HG02973 (cell line): ENCODE measurements at regions not wholly inside any gene's neighbourhood (a gene's known extent, or its start where the extent isn't known, plus 50 kb on each side); places are given as distances from the start of the nearest gene placed in this dataset.

Experiments
- ATAC-seq: cut with Tn5 transposase; IDR thresholded peaks from one replicate; pipeline ENCODE4 v1.9.1; 2021; ENCODE audit warnings: moderate library complexity; ENCODE audit not compliant: unreplicated experiment

- ATAC-seq, result no peak
These were observed 167.1 kb downstream of the ZBTB18 start for GRCh38 chr1:244218220-244218619.

- ATAC-seq, result no peak
These were observed 168.1 kb downstream of the ZBTB18 start for GRCh38 chr1:244219149-244219548.

GRCh38 chr1:244219802-244220201 lies 168.7 kb downstream of the ZBTB18 start:
- ATAC-seq, result no peak

GRCh38 chr1:244220410-244220809 lies 169.3 kb downstream of the ZBTB18 start:
- no peak for ATAC-seq

- no peak for ATAC-seq
These were observed 170.9 kb downstream of the ZBTB18 start for GRCh38 chr1:244221991-244222390.

GRCh38 chr1:244224487-244225430 lies 173.7 kb downstream of the ZBTB18 start:
- ATAC-seq, result no peak

- ATAC-seq, result no peak
These were observed 175.4 kb downstream of the ZBTB18 start for GRCh38 chr1:244226435-244226834.

- no peak for ATAC-seq
These were observed 179.4 kb downstream of the ZBTB18 start for GRCh38 chr1:244230470-244230869.

GRCh38 chr1:244231193-244231571 lies 180.1 kb downstream of the ZBTB18 start:
- no peak for ATAC-seq

- ATAC-seq, result no peak
These were observed 180.7 kb downstream of the ZBTB18 start for GRCh38 chr1:244231572-244232315.

- ATAC-seq, result no peak
These were observed 183.0 kb downstream of the ZBTB18 start for GRCh38 chr1:244234009-244234643.

GRCh38 chr1:244235157-244235556 lies 184.1 kb downstream of the ZBTB18 start:
- ATAC-seq, result no peak

GRCh38 chr1:244236101-244236500 lies 185.0 kb downstream of the ZBTB18 start:
- ATAC-seq, result no peak

GRCh38 chr1:244236721-244237120 lies 185.6 kb downstream of the ZBTB18 start:
- ATAC-seq, result no peak

- ATAC-seq, result no peak
These were observed 186.4 kb downstream of the ZBTB18 start for GRCh38 chr1:244237445-244237844.

- ATAC-seq, result no peak
These were observed 188.2 kb downstream of the ZBTB18 start for GRCh38 chr1:244239261-244239770.

- ATAC-seq, result no peak
These were observed 190.4 kb downstream of the ZBTB18 start for GRCh38 chr1:244241438-244241837.

- no peak for ATAC-seq
These were observed 191.4 kb downstream of the ZBTB18 start for GRCh38 chr1:244242446-244242845.

GRCh38 chr1:244246334-244246733 lies 195.3 kb downstream of the ZBTB18 start:
- no peak for ATAC-seq

- ATAC-seq, result no peak
These were observed 197.3 kb downstream of the ZBTB18 start for GRCh38 chr1:244248426-244248825.

- no peak for ATAC-seq
These were observed 199.5 kb downstream of the ADSS2 start for GRCh38 chr1:244252211-244252610.
